ENCODE measurements at regions not wholly inside any gene's neighbourhood (a gene's known extent, or its start where the extent isn't known, plus 50 kb on each side); places are given as distances from the start of the nearest gene placed in this dataset.

GRCh38 chr2:89848763-89849368 lies 1157.4 kb downstream of the RPIA start:
- TF ChIP-seq, protein P1, sequence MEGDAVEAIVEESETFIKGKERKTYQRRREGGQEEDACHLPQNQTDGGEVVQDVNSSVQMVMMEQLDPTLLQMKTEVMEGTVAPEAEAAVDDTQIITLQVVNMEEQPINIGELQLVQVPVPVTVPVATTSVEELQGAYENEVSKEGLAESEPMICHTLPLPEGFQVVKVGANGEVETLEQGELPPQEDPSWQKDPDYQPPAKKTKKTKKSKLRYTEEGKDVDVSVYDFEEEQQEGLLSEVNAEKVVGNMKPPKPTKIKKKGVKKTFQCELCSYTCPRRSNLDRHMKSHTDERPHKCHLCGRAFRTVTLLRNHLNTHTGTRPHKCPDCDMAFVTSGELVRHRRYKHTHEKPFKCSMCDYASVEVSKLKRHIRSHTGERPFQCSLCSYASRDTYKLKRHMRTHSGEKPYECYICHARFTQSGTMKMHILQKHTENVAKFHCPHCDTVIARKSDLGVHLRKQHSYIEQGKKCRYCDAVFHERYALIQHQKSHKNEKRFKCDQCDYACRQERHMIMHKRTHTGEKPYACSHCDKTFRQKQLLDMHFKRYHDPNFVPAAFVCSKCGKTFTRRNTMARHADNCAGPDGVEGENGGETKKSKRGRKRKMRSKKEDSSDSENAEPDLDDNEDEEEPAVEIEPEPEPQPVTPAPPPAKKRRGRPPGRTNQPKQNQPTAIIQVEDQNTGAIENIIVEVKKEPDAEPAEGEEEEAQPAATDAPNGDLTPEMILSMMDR (IDR thresholded peaks at IDR 0.05): no peak
- TF ChIP-seq POLR2A (IDR thresholded peaks at IDR 0.05): no peak
- TF ChIP-seq POLR2AphosphoS5 (IDR thresholded peaks at IDR 0.05): no peak

All from suprapubic skin (tissue), 4 donors.